K562 (cell line): ENCODE measurements at regions not wholly inside any gene's neighbourhood (a gene's known extent, or its start where the extent isn't known, plus 50 kb on each side); places are given as distances from the start of the nearest gene placed in this dataset.

Experiments used
- ATAC-seq: fragments of 200-7000 bp; cut with Tn5 transposase; 3 replicates; pipeline ENCODE4 v1.9.1; 2020; ENCODE audit warnings: moderate library complexity
- BruUV-seq: library from RNA; stranded (reverse); fragments of 400-500 nt; replicated peaks from 2 replicates; lab custom pipeline; 2021; lab: Mats Ljungman, UMichigan
- CTCF ChIA-PET: fragments of 300-600 bp; formaldehyde crosslinking; extraction: SDS; loops from one replicate; lab custom pipeline; 2021; ENCODE audit warnings: low intra/inter-chr PET ratio; lab: Yijun Ruan, JAX
- POLR2A ChIA-PET: fragments of 300-600, 350-650 bp; sonication (Branson Sonifier 250); formaldehyde crosslinking; extraction: SDS; loops from one replicate; lab custom pipeline; 2021; ENCODE audit warnings: antibody characterized with exemption, inconsistent platforms; lab: Yijun Ruan, JAX
- DNase-seq, 4 experiments: peaks; one replicate each; pipeline versions ENCODE4 v3.0.0 to v3.0.0-alpha.2; 2011 to 2018; ENCODE audit warnings: low spot score in 3 of 4, mixed read lengths in 3 of 4; ENCODE audit errors: extremely low read depth in 1 of 4
- FAIRE-seq: peaks from 2 replicates; lab custom pipeline; 2011; peaks lifted over from hg19 to GRCh38; lab: Jason Lieb, UNC
- H2AFZ ChIP-seq: 2 replicates; pipeline ENCODE4 v1.6.0; 2011; ENCODE audit warnings: low read depth, low read length, control low read depth, inconsistent platforms
- H3K27ac ChIP-seq: fragments of 200-600 bp; 3 replicates; pipeline ENCODE4 v1.8.0; 2011; ENCODE audit warnings: low read depth, mild to moderate bottlenecking, control low read depth, inconsistent platforms, low read length, moderate library complexity, mixed read lengths; ENCODE audit errors: extremely low read depth
- H3K27me3 ChIP-seq, 2 experiments: fragments of 300-600 bp in 1 of 2; 2 replicates in 1 of 2; 3 replicates in 1 of 2; pipeline versions ENCODE4 v1.6.0 to v1.8.0; 2011; ENCODE audit warnings: inconsistent platforms in 2 of 2, low read length in 2 of 2, mild to moderate bottlenecking in 1 of 2, mixed read lengths in 1 of 2, moderate library complexity in 1 of 2; ENCODE audit not compliant: control insufficient read depth in 2 of 2, insufficient read depth in 2 of 2
- H3K36me3 ChIP-seq: fragments of 300-600 bp; 3 replicates; pipeline ENCODE4 v1.8.0; 2011; ENCODE audit warnings: mild to moderate bottlenecking, low read length, inconsistent platforms; ENCODE audit not compliant: control insufficient read depth, insufficient read depth
- H3K4me1 ChIP-seq, 2 experiments: fragments of 200-600 bp in 1 of 2; replicated peaks in 1 of 2; 2 replicates in 1 of 2; 3 replicates in 1 of 2; pipeline versions ENCODE4 v1.5.1 to v1.8.0; 2011; ENCODE audit warnings: inconsistent platforms in 2 of 2, low read length in 2 of 2, mild to moderate bottlenecking in 1 of 2, mixed read lengths in 1 of 2, moderate library complexity in 1 of 2; ENCODE audit not compliant: control insufficient read depth in 2 of 2, insufficient read depth in 2 of 2
- H3K4me2 ChIP-seq: 2 replicates; pipeline ENCODE4 v1.6.1; 2011; ENCODE audit warnings: low read length, control low read depth, inconsistent platforms, mixed read lengths; ENCODE audit not compliant: insufficient read depth
- H3K4me3 ChIP-seq: fragments of 200-600 bp; sonication (generic), shearing (Covaris generic); 2 replicates; pipeline ENCODE4 v1.5.1; 2016; ENCODE audit warnings: control low read depth, inconsistent platforms
- H3K79me2 ChIP-seq: fragments of 200-600 bp; 3 replicates; pipeline ENCODE4 v1.8.0; 2011; ENCODE audit warnings: low read length, inconsistent platforms; ENCODE audit not compliant: control insufficient read depth, insufficient read depth
- H3K9ac ChIP-seq, 2 experiments: 2 replicates each; pipeline versions ENCODE4 v1.6.0 to v1.6.1; 2011; ENCODE audit warnings: low read depth in 2 of 2, low read length in 2 of 2, control low read depth in 1 of 2, inconsistent platforms in 1 of 2, mild to moderate bottlenecking in 1 of 2, mixed read lengths in 1 of 2; ENCODE audit not compliant: insufficient read depth in 1 of 2
- H3K9me1 ChIP-seq: one replicate; pipeline ENCODE4 v1.6.0; 2011; ENCODE audit warnings: inconsistent platforms, mild to moderate bottlenecking, low read length, moderate library complexity; ENCODE audit not compliant: control insufficient read depth, insufficient read depth
- H3K9me3 ChIP-seq: replicated peaks from 2 replicates; pipeline ENCODE4 v1.5.1; 2011; ENCODE audit warnings: low read depth, low read length, inconsistent platforms; ENCODE audit not compliant: control insufficient read depth, insufficient read depth
- H4K20me1 ChIP-seq: replicated peaks from 2 replicates; pipeline ENCODE4 v1.6.1; 2011; ENCODE audit warnings: low read length, inconsistent platforms, mixed read lengths; ENCODE audit not compliant: control insufficient read depth, insufficient read depth
- E2F8 ChIP-seq: fragments of 450-650 bp; IDR thresholded peaks from 2 replicates; pipeline ENCODE4 v1.7.1; 2018; ENCODE audit warnings: mild to moderate bottlenecking, low read depth; ENCODE audit not compliant: partially characterized antibody
- HCFC1 ChIP-seq: IDR thresholded peaks from 2 replicates; pipeline ENCODE4 v1.6.1; 2012; ENCODE audit warnings: low read depth, low read length, improper control_type of control experiment
- LEF1 ChIP-seq: fragments of 450-650 bp; IDR thresholded peaks from 2 replicates; pipeline ENCODE4 v1.6.1; 2016; ENCODE audit warnings: mild to moderate bottlenecking
- ZNF785 ChIP-seq: fragments of 250-450 bp; sonication (Bioruptor Pico); IDR thresholded peaks from 2 replicates; pipeline ENCODE4 v1.4.0; 2020; ENCODE audit warnings: mild to moderate bottlenecking
- WGBS: fragments of 100-300 bp; shearing (Covaris generic); methylation state at CpG from one replicate; pipeline ENCODE4 v1.1.6; 2016; ENCODE audit warnings: low coverage, mixed read lengths; ENCODE audit not compliant: insufficient coverage; ENCODE audit errors: missing lambda C conversion rate; 5-methylcytosine and 5-hydroxymethylcytosine counted together
- in situ Hi-C: fragments of 300-500 bp; cut with MboI; formaldehyde crosslinking; loops from 4 replicates; pipeline ENCODE4 v1.15.0; 2018; ENCODE audit warnings: inconsistent platforms, mixed read lengths
- intact Hi-C: fragments of 100-400 bp; cut with micrococcal nuclease; formaldehyde crosslinking; loops from 2 replicates; pipeline ENCODE4 v1.14.2; 2022
- TF ChIP-seq, protein P1 (sequence below): fragments of 250-450 bp; sonication (Bioruptor Pico); IDR thresholded peaks from 2 replicates; pipeline ENCODE4 v1.4.0; 2020; ENCODE audit warnings: mild to moderate bottlenecking, moderate library complexity

- TF ChIP-seq E2F8 (no peak), ZNF785 (no peak), HCFC1 (no peak), LEF1 (no peak)
- TF ChIP-seq, protein P1, sequence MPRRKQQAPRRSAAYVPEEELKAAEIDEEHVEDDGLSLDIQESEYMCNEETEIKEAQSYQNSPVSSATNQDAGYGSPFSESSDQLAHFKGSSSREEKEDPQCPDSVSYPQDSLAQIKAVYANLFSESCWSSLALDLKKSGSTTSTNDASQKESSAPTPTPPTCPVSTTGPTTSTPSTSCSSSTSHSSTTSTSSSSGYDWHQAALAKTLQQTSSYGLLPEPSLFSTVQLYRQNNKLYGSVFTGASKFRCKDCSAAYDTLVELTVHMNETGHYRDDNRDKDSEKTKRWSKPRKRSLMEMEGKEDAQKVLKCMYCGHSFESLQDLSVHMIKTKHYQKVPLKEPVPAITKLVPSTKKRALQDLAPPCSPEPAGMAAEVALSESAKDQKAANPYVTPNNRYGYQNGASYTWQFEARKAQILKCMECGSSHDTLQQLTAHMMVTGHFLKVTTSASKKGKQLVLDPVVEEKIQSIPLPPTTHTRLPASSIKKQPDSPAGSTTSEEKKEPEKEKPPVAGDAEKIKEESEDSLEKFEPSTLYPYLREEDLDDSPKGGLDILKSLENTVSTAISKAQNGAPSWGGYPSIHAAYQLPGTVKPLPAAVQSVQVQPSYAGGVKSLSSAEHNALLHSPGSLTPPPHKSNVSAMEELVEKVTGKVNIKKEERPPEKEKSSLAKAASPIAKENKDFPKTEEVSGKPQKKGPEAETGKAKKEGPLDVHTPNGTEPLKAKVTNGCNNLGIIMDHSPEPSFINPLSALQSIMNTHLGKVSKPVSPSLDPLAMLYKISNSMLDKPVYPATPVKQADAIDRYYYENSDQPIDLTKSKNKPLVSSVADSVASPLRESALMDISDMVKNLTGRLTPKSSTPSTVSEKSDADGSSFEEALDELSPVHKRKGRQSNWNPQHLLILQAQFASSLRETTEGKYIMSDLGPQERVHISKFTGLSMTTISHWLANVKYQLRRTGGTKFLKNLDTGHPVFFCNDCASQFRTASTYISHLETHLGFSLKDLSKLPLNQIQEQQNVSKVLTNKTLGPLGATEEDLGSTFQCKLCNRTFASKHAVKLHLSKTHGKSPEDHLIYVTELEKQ = no peak
- H4K20me1 ChIP-seq = no peaks in the 10 kb centered on the region
- no peak overlapping the region for H3K27ac ChIP-seq
- no peaks in the 10 kb centered on the region for H3K79me2 ChIP-seq
- H3K27me3 ChIP-seq = no peaks in the 10 kb centered on the region; a peak in 1 of 5 replicates
- in situ Hi-C loops (no loop called here), intact Hi-C loops (no loop called here)
- DNase-seq = no peak
- WGBS = 0% methylated on average over 3 of the region's 3 CpGs
- no peak overlapping the region for H3K4me2 ChIP-seq
- H3K36me3 ChIP-seq = no peaks in the 10 kb centered on the region
- ATAC-seq = no peak
- no peak overlapping the region for H3K9ac ChIP-seq
- H3K9me3 ChIP-seq = no peaks in the 10 kb centered on the region
- CTCF ChIA-PET = no interaction called here
- H3K4me1 ChIP-seq = peaks cover 0 to 8% of the 10 kb centered on the region in 2 experiments; a peak in 2 of 5 replicates
- H3K9me1 ChIP-seq = no peaks in the 10 kb centered on the region
- H2AFZ ChIP-seq = no peak overlapping the region
- BruUV-seq = no TSS peak
- no peak overlapping the region for H3K4me3 ChIP-seq
- FAIRE-seq = no peak
- POLR2A ChIA-PET = no interaction called here
Observed at GRCh38 chr6:113645986-113646385, 211.2 kb upstream of the MARCKS start.
